Activated T-cell treated with anti-CD3 and anti-CD28 coated beads, Interleukin-2, amount 50 U/mL, for 48 hours (primary cell): ENCODE measurements at regions not wholly inside any gene's neighbourhood (a gene's known extent, or its start where the extent isn't known, plus 50 kb on each side); places are given as distances from the start of the nearest gene placed in this dataset.

ENCODE experiments used
- DNase-seq, 2 experiments: peaks; one replicate each; pipeline ENCODE4 v3.0.0-alpha.2; 2020

DNA sequence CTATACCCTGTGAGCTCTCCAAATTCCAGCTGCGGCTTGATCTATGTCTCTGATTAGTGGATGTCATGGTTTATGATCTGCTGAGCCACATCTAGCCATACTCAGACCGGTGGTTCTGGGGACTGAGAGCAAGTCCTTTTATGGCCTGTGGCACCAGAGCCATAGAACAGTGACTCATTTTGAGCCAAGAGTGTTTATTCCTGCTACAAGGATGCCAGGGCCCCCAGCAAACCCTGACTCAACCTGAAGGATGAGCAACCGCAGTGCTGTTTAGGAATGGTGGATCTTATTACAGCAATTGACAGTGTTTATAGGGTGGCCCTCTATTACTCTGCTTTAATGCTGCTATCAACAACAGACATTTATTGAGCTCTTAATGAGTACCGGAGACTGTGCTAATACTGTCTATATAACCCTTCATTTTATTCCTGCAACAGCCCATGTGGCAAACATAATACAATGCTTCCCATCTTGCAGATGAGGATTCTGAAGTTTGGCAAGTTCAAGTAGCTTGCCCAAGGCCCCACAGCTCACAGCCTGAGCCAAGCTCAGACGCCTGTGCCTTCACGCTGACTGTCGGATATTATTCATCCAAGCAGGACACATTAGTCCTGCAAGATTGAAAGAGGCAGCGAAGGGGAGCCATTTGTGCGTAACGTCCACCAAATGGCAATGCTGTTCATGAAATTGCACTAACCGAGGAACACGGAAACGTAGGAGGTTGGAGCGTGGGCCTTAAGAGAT lies 273.6 kb upstream of the PWP1 start:
- DNase-seq: no peak

DNA sequence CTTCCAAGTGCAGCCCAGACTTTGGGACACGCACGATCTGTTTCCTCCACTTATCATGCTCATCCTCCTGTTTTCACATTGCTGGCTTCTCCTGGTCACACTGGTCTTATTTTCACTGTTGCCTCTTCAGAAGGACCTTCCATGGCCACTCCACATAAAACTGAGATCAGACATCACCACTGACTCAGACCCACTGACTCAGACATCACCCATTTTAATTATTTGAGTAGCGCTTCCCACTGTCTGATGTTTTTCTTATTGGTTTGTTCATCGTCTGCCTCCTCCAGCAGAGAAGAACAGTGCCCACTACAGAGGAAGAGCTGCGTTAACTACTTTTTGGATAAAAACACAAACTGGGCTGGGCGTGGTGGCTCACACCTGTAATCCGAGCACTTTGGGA lies 270.5 kb upstream of the PWP1 start:
- no peak for DNase-seq

DNA sequence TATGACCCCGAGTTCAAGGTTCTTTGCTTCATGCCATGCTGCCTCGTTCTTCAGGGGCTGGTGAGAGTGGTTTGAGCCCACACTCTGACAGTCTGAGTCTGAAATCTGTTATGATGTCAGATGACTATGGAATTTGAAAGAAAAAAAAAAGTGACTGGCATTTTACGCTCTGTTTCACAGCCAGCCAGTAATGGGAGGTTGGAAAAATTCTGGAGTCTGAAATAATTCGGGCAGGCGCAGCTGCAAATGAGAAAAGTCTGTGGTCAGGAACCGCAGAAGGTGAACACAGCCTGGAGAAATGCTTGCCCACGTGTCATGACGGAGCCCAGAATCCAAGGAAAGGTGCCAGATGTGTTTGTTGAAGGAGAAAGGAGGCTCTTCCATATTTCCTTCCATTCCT lies 269.8 kb upstream of the PWP1 start:
- no peak for DNase-seq

DNA sequence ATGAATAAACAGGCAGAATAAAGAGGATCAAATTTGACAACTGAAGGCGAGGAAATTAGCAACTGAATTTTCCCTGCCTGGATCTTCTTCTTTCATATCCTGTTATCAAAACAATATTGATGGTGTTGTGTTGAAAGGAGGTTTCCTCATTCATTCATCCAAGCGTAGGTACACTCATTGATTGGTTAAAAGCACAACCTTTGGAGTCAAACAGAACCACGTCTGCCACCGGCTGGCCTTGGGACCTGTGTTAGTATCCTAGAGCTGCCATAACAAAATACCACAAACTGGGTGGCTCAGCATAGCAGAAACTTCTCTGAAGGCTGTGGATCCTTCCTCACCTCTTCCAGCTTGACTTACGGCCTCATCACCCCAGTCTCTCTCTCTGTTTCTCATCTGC lies 268.6 kb upstream of the PWP1 start:
- DNase-seq: no peak

DNA sequence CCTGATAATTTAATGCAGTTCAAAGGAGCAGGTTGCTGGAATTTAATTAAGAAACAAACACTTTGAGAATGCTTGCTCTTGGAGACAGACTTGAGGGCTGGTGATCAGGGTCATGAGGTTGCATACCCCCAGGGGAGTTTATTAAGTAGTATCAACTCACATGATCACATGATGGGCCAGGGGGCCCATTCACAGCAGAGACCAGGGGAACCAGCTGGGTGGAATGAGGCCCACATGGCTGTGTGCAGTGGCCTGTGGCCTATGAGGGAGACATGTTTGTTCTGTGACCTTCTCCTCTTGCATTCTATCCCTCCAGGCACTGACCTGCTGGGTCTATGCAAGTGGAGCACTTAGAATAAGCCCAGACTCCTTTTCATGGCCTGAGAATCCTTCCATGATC lies 266.6 kb upstream of the PWP1 start:
- no peak for DNase-seq

DNA sequence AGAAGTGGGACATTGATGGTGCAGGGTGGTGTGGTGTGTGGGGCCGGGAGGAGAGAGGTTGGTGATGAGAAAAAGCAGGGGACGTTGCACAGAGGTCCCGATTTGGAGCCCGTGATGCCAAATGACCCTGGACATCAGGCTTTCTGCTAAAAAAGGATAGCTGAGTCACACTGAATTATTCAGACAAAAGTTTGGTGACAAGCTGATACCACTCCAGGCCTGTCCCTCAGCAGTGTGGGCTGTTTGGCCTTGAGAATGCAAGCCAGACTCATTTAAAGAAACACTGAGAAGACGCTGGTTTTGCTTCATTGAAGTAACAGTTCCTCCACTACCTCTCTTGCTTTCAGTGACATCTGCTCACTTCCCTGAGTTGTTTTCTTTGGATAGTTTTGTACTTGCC lies 262.1 kb upstream of the PWP1 start:
- no peak for DNase-seq

GRCh38 chr12:107429006-107429705 lies 256.4 kb upstream of the PWP1 start:
- DNase-seq: no peak

DNA sequence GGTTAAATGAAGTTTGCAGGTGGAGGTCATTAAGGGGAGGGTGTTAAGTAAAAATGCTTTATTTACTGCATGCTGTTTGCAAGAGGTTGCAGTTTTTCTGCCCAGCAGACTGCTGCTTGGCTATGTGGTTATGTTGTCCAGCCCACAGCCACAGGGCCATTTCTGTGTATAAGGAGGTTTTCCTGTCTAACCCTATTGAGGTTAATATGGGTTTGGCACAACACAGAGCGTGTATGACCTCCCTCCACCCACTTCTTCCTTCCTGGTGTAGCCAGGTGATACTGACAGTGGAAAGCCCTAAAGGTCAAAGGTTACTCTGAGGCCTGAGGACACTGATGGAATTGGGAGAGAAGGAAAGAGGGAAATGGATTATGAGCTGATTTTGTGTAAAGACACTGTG lies 253.7 kb upstream of the PWP1 start:
- no peak for DNase-seq

DNA sequence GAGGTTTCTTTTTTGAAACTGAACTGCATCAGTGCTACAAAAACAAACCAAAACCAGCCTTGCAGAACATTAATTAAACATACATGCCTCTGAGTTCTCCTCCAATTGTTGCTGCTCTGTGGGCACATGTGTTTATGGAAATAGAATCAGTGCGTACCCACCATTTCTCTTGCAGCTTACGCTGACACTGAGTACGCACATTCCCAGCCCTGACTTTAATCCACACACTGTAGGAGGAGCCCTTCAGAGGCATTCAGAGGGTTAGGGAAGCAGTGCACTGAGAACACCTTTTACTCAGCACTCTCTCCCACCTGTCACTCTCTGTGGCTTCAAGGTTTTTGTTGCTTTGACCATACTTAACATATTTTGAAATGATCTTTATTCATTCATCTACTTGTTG lies 250.5 kb upstream of the PWP1 start:
- DNase-seq: no peak

DNA sequence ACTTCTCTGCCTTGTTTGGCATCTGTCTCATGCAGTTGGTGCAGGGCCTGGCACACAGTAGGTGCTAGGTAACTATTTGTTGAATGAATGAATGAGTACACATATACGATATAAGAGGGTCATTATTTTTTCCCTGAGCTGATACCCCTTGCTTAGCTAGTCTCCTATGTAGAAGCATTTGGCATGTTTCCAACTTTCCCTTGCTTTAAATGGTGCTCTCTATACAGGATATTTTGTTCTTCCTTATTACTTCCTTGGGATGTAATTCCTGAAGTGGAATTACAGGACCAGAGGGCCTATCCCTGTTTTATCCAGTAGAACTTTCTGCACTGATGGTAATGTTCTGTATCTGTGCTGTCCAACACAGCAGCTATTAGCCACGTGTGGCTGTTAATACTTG lies 250.1 kb upstream of the PWP1 start:
- DNase-seq: no peak

DNA sequence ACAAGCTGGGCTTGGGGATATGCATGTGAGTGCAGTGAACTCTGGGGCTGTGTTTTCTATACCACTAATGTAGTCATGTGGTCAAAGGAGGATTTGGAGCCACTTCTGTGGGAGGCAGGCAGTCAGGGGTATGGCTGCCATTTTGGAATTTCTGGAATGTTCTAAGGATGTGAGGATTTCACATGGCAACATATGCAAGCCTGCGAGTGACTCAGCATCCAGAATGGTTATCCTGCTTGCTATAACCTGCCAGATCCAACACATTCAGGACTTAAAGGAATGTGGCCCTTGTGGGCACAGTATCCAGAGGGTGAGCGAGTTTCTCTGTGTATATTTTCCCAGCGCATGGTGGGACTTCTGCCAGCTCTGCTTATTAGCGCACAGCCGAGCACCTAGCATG lies 249.2 kb upstream of the PWP1 start:
- DNase-seq: no peak

DNA sequence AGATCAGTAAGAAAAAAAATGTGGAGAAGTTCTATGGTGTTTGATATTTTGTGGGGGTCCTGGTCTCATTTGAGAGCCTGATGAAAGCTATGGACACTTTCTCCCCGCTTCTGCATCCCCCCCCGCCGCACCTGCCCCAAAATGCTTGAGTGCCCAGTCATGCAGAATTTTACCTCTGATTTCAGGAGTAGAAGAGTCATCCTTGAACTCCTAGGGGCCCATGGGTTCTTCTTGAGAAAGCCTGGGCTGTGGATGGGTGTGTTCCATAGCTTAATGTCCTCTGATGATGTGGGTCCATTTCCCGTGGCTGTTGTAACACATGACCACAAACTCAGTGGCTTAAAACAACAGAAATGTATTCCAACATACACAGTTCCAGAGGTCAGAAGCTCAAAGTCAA lies 248.8 kb upstream of the PWP1 start:
- DNase-seq: no peak

DNA sequence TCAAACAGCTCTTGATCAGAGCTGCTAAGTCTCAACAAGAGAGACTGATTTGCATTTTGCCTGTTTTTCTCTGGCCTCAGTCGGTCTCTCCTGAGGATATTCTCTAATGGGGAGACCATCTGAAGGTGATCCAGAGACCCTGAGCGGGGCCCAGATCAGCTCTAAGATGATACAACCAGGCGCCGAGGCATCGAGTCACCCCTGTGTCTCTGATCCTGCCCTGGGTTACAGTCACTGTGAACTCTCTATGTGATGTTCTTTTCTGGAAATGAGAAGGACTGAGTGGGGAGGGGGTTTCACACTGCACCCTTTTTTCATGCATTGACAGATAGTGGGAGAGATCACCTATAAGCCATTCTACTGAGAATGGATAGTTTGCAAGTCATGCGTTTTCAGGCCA lies 247.6 kb upstream of the PWP1 start:
- no peak for DNase-seq

DNA sequence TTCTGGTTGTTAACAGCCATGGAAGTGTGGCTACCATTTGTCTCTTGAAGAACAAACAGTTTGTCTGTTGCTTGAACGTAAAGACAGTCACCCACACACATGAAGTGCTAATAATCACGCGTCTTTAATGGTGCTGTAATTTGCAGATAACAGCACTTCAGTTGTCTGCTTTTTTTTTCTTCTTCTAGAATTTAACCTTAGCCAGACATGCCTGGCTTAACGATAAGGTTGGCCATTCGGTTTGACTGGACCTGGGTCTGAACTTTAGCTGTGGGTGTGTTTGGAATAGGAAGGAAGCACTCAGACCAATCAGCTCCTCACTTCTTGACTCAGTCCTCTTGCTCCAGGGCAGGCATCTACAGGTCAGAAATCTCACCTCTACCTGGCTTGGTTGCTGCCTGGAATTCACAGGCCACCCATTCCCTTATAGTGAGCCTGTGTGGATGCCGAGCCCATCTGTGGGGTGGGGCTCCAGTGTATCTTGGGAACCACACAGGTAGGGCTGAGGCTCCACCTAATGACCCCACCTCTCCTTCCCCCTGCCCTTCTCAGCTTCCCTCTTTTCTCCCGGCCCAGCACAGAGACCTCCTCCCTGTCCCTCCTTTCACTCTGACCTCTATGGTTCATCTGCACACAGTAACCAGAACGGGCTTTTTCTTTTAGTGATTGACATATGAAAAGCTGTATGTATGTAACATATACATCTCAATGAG lies 246.4 kb upstream of the PWP1 start:
- DNase-seq: no peak

GRCh38 chr12:107440606-107441005 lies 245.0 kb upstream of the PWP1 start:
- DNase-seq: no peak

DNA sequence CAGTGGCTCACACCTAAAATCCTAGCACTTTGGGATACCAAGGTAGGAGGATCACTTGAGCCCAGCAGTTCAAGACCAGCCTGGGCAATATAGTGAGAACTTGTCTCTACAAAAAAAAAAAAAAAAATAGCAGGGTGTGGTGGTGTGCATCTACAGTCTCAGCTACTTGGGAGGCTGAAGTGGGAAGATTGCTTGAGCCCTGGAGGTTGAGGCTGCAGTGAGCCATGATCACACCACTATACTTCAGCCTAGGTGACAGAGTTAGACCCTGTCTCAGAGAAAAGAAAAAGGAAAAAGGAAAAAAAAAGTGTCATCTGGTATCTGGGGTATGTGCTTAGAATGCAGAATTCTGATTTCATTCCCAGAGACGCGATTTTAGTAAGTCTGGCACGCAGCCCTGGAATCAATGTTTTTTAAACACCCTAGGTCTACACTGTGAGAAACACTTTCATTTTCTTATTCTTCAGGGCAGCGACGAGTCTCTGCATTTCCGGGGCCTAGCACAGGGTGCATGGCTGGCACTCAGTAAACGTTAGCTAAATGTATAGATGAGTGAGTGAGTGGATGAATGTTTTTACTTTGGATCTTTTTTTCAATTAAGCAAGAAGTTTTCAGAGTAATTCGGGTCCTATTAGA lies 243.8 kb upstream of the PWP1 start:
- no peak for DNase-seq

- no peak for DNase-seq
Measured at GRCh38 chr12:107442326-107442987, 243.1 kb upstream of the PWP1 start.

DNA sequence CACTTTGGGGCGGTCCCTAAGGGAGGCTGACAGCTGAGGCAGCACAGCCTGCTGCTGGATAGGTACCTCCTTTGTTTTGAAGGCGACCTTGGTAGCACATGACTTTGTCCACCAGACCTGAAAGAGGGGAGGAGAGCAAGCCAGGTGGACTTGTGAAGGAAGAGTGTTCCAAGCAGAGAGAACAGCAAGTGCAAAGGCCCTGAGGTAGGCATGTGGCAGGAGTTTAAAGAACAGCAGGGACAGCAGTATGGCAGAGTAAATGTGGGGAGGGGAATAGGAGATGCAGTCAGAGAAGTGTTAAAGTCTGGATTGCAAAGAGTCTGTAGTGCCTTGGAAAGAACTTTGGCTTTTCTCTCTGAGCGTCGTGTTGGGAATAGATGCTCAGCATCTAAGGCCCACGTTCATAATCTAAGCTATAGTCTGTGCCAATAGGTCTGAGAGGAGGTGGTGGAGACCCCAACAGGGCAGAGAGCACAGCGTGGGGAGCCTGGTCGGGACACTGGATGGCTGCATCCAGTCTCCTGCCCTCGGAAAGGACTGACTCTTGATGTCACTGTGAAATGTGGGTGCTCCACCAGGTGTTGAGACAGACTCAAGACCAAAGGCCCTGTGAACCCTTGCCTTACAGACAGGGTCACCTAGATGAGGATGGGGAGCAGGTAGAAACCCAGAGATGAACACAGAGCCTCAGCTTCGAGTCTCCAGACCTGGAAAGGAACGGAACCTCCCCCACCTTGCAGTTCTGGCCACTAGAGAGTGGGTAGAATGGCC lies 242.1 kb upstream of the PWP1 start:
- no peak for DNase-seq

- DNase-seq: no peak
Measured at GRCh38 chr12:107444771-107445170, 240.8 kb upstream of the PWP1 start.

DNA sequence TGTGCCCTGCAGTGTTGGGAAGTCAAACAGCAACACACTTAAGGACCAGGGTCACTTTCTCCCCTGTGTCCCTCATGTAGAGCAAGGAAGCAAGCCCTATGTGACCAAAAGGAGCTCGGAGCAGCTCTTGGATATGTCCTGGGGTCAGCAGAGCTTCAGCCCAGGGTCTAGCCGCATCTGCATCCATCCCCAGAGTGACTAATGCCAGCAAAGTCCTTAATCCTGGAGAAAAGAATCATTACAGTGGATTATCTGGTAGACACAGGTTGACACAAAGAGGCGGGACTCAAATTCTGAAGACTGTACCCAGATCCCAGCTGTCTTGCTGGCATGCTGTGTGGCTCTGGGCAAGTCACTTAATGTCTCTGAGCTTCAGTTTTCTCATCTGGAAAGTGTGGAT lies 239.1 kb upstream of the PWP1 start:
- no peak for DNase-seq

GRCh38 chr12:107447336-107447735 lies 238.3 kb upstream of the PWP1 start:
- DNase-seq: no peak

GRCh38 chr12:107448198-107448597 lies 237.4 kb upstream of the PWP1 start:
- DNase-seq: no peak
